Gastroesophageal sphincter (tissue), 3 donors: ENCODE measurements at regions not wholly inside any gene's neighbourhood (a gene's known extent, or its start where the extent isn't known, plus 50 kb on each side); places are given as distances from the start of the nearest gene placed in this dataset.

Experiments
- CTCF ChIP-seq, 4 experiments: fragments of 200-600 bp in 2 of 4; fragments of 450-650 bp in 2 of 4; sonication (generic) in 1 of 4; IDR thresholded peaks; one replicate each; pipeline ENCODE4 v1.5.1; 2017 to 2019; ENCODE audit warnings: antibody characterized with exemption in 4 of 4, mild to moderate bottlenecking in 2 of 4, moderate library complexity in 2 of 4
- EP300 ChIP-seq: sonication (generic); formaldehyde crosslinking; IDR thresholded peaks from one replicate; pipeline ENCODE4 v1.6.1; 2017; ENCODE audit warnings: antibody characterized with exemption, mild to moderate bottlenecking
- POLR2A ChIP-seq, 2 donors: fragments of 450-650 bp; IDR thresholded peaks; one replicate each; pipeline ENCODE4 v1.6.1; 2017; ENCODE audit warnings: antibody characterized with exemption in 2 of 2, mild to moderate bottlenecking in 2 of 2, moderate library complexity in 1 of 2

GRCh38 chr12:116628450-116628793 lies 69.2 kb downstream of the MAP1LC3B2 start:
- TF ChIP-seq CTCF (IDR thresholded peaks at IDR 0.05) (no peak), POLR2A (IDR thresholded peaks at IDR 0.05) (no peak), EP300 (no peak)
